ENCODE measurements at regions not wholly inside any gene's neighbourhood (a gene's known extent, or its start where the extent isn't known, plus 50 kb on each side); places are given as distances from the start of the nearest gene placed in this dataset.

GRCh38 chr18:9019135-9019534 lies 83.4 kb upstream of the NDUFV2 start:
- no peak for TF ChIP-seq CTCF (conservative IDR thresholded peaks at IDR 0.05; ENCODE audit: low read length)
- TF ChIP-seq EZH2phosphoT487 (IDR thresholded peaks at IDR 0.05; ENCODE audit: borderline replicate concordance, low read depth, low read length): no peak

Measured in OCI-LY7 (cell line).